Upper lobe of left lung (tissue), 4 donors: ENCODE measurements at regions not wholly inside any gene's neighbourhood (a gene's known extent, or its start where the extent isn't known, plus 50 kb on each side); places are given as distances from the start of the nearest gene placed in this dataset.

Experiments used
- CTCF ChIP-seq, 6 experiments: fragments of 450-650 bp in 4 of 6; fragments of 200-600 bp in 2 of 6; sonication (generic) in 2 of 6; IDR thresholded peaks; one replicate each; pipeline ENCODE4 v1.5.1; 2016 to 2019; ENCODE audit warnings: antibody characterized with exemption in 6 of 6
- EP300 ChIP-seq, 4 donors: sonication (generic); formaldehyde crosslinking; IDR thresholded peaks; one replicate each; pipeline ENCODE4 v1.5.1; 2017; ENCODE audit warnings: antibody characterized with exemption in 4 of 4, control low read depth in 2 of 4
- POLR2A ChIP-seq, 4 donors: fragments of 450-650 bp; IDR thresholded peaks; one replicate each; pipeline ENCODE4 v1.5.1; 2016 to 2017; ENCODE audit warnings: antibody characterized with exemption in 4 of 4, mild to moderate bottlenecking in 2 of 4
- POLR2AphosphoS5 ChIP-seq, 2 donors: sonication (generic); formaldehyde crosslinking; IDR thresholded peaks; one replicate each; pipeline ENCODE4 v1.5.1; 2017; ENCODE audit warnings: antibody characterized with exemption in 2 of 2

- TF ChIP-seq CTCF (IDR thresholded peaks at IDR 0.05) (no peak), POLR2A (IDR thresholded peaks at IDR 0.05) (no peak), POLR2AphosphoS5 (IDR thresholded peaks at IDR 0.05) (no peak), EP300 (IDR thresholded peaks at IDR 0.05) (no peak)
Observed at GRCh38 chrX:68589372-68589753, 58.1 kb upstream of the STARD8 start.
